ENCODE measurements at regions not wholly inside any gene's neighbourhood (a gene's known extent, or its start where the extent isn't known, plus 50 kb on each side); places are given as distances from the start of the nearest gene placed in this dataset.

GRCh38 chr1:239636347-239636746 is 250.0 kb downstream of the CHRM3 start:
- Mint-ChIP-seq H3K27ac (no peak overlapping the region), H3K9me3 (peaks cover 27% of the 10 kb centered on the region), H3K36me3 (ENCODE audit: low read depth) (peaks cover 42% of the 10 kb centered on the region), H3K4me3 (no peak overlapping the region), H3K4me1 (peaks cover 13% of the 10 kb centered on the region), H3K27me3 (ENCODE audit: low read depth, poor library complexity) (no peaks in the 10 kb centered on the region)
- no peak for TF ChIP-seq CTCF (IDR thresholded peaks at IDR 0.05)
- DNase-seq, result no peak

GRCh38 chr1:239644604-239645003 is 258.2 kb downstream of the CHRM3 start:
- no peaks in the 10 kb centered on the region for H3K27me3 Mint-ChIP-seq (ENCODE audit: low read depth, poor library complexity)
- DNase-seq, result no peak
- H3K27ac Mint-ChIP-seq, result no peak overlapping the region
- no peaks in the 10 kb centered on the region for H3K4me1 Mint-ChIP-seq
- peaks cover 23% of the 10 kb centered on the region for H3K9me3 Mint-ChIP-seq
- H3K4me3 Mint-ChIP-seq, result no peak overlapping the region
- peaks cover 20% of the 10 kb centered on the region for H3K36me3 Mint-ChIP-seq (ENCODE audit: low read depth)
- no peak for TF ChIP-seq CTCF (IDR thresholded peaks at IDR 0.05)

GRCh38 chr1:239647045-239647444 is 260.7 kb downstream of the CHRM3 start:
- no peaks in the 10 kb centered on the region for H3K27me3 Mint-ChIP-seq (ENCODE audit: low read depth, poor library complexity)
- peaks cover 19% of the 10 kb centered on the region for H3K9me3 Mint-ChIP-seq
- no peaks in the 10 kb centered on the region for H3K4me1 Mint-ChIP-seq
- H3K4me3 Mint-ChIP-seq, result no peak overlapping the region
- H3K27ac Mint-ChIP-seq, result no peak overlapping the region
- peaks cover 20% of the 10 kb centered on the region for H3K36me3 Mint-ChIP-seq (ENCODE audit: low read depth)
- no peak for DNase-seq
- no peak for TF ChIP-seq CTCF (IDR thresholded peaks at IDR 0.05)

GRCh38 chr1:239647964-239648632 is 261.7 kb downstream of the CHRM3 start:
- H3K4me1 Mint-ChIP-seq, result no peaks in the 10 kb centered on the region
- no peak for TF ChIP-seq CTCF (IDR thresholded peaks at IDR 0.05)
- H3K9me3 Mint-ChIP-seq, result peaks cover 15% of the 10 kb centered on the region
- no peak for DNase-seq
- H3K27ac Mint-ChIP-seq, result no peak overlapping the region
- H3K27me3 Mint-ChIP-seq (ENCODE audit: low read depth, poor library complexity), result no peaks in the 10 kb centered on the region
- H3K36me3 Mint-ChIP-seq (ENCODE audit: low read depth), result peaks cover 15% of the 10 kb centered on the region
- no peak overlapping the region for H3K4me3 Mint-ChIP-seq

- Mint-ChIP-seq H3K9me3 (no peaks in the 10 kb centered on the region), H3K27ac (no peak overlapping the region), H3K4me1 (peaks cover 6% of the 10 kb centered on the region), H3K36me3 (ENCODE audit: low read depth) (no peaks in the 10 kb centered on the region), H3K27me3 (ENCODE audit: low read depth, poor library complexity) (no peaks in the 10 kb centered on the region), H3K4me3 (no peak overlapping the region)
- TF ChIP-seq CTCF (IDR thresholded peaks at IDR 0.05), result no peak
- DNase-seq, result no peak
These were observed 268.7 kb downstream of the CHRM3 start for GRCh38 chr1:239655023-239655422.

GRCh38 chr1:239657291-239657690 is 270.9 kb downstream of the CHRM3 start:
- peaks cover 6% of the 10 kb centered on the region for H3K4me1 Mint-ChIP-seq
- no peaks in the 10 kb centered on the region for H3K36me3 Mint-ChIP-seq (ENCODE audit: low read depth)
- no peak overlapping the region for H3K27ac Mint-ChIP-seq
- TF ChIP-seq CTCF (IDR thresholded peaks at IDR 0.05), result no peak
- H3K4me3 Mint-ChIP-seq, result no peak overlapping the region
- H3K27me3 Mint-ChIP-seq (ENCODE audit: low read depth, poor library complexity), result no peaks in the 10 kb centered on the region
- no peaks in the 10 kb centered on the region for H3K9me3 Mint-ChIP-seq
- DNase-seq, result no peak

Data from nephron progenitor cell (in vitro differentiated cells).